HG03457 (cell line): ENCODE measurements at regions not wholly inside any gene's neighbourhood (a gene's known extent, or its start where the extent isn't known, plus 50 kb on each side); places are given as distances from the start of the nearest gene placed in this dataset.

ENCODE experiments used
- ATAC-seq: cut with Tn5 transposase; IDR thresholded peaks from one replicate; pipeline ENCODE4 v1.9.1; 2021; ENCODE audit warnings: moderate number of reproducible peaks; ENCODE audit not compliant: unreplicated experiment

- ATAC-seq: no peak
Observed at GRCh38 chr20:10724449-10725173, 50.8 kb upstream of the JAG1 start.

- ATAC-seq: no peak
Observed at GRCh38 chr20:10728873-10729670, 55.3 kb upstream of the JAG1 start.

- no peak for ATAC-seq
Observed at GRCh38 chr20:10729785-10730184, 56.0 kb upstream of the JAG1 start.

- ATAC-seq: no peak
Observed at GRCh38 chr20:10730629-10731183, 56.9 kb upstream of the JAG1 start.

GRCh38 chr20:10731190-10731965, 57.6 kb upstream of the JAG1 start:
- no peak for ATAC-seq

GRCh38 chr20:10733122-10733521, 59.3 kb upstream of the JAG1 start:
- no peak for ATAC-seq

GRCh38 chr20:10735195-10735949, 61.6 kb upstream of the JAG1 start:
- ATAC-seq: no peak

GRCh38 chr20:10739134-10739533, 65.3 kb upstream of the JAG1 start:
- ATAC-seq: no peak

GRCh38 chr20:10739566-10739965, 65.8 kb upstream of the JAG1 start:
- no peak for ATAC-seq

GRCh38 chr20:10741060-10741459, 67.3 kb upstream of the JAG1 start:
- ATAC-seq: no peak

- ATAC-seq: no peak
Observed at GRCh38 chr20:10745790-10746189, 72.0 kb upstream of the JAG1 start.

GRCh38 chr20:10747019-10747418, 73.2 kb upstream of the JAG1 start:
- no peak for ATAC-seq

- no peak for ATAC-seq
Observed at GRCh38 chr20:10749084-10749483, 75.3 kb upstream of the JAG1 start.

GRCh38 chr20:10752206-10752605, 78.4 kb upstream of the JAG1 start:
- ATAC-seq: no peak

- no peak for ATAC-seq
Observed at GRCh38 chr20:10754824-10755223, 81.0 kb upstream of the JAG1 start.

- ATAC-seq: no peak
Observed at GRCh38 chr20:10758446-10758845, 84.6 kb upstream of the JAG1 start.

GRCh38 chr20:10761232-10761631, 87.4 kb upstream of the JAG1 start:
- no peak for ATAC-seq

GRCh38 chr20:10761786-10762185, 88.0 kb upstream of the JAG1 start:
- ATAC-seq: no peak

GRCh38 chr20:10762216-10762615, 88.4 kb upstream of the JAG1 start:
- no peak for ATAC-seq

- ATAC-seq: no peak
Observed at GRCh38 chr20:10763112-10763511, 89.3 kb upstream of the JAG1 start.

- no peak for ATAC-seq
Observed at GRCh38 chr20:10769700-10770099, 95.9 kb upstream of the JAG1 start.
